ENCODE measurements at regions not wholly inside any gene's neighbourhood (a gene's known extent, or its start where the extent isn't known, plus 50 kb on each side); places are given as distances from the start of the nearest gene placed in this dataset.

DNA sequence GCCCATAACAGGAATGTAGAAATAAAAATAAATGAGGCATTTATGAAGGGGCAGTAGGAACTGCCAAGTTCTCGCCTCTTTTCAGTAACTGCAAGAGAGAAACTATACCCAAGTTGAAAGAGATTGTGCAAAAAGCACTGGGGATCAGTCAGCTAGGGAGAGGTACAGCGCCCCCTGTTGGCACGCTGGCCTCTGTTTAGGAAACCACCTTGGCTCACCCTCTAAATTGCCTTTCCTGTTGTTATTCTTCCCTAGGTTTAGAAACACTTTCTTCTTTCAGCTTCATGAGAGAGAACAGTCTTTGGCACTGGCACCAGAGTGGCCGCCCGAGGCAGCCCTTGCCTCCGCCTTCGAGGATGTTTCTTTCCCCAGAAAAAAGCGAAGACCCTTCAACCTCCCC, 348.5 kb downstream of the MID1IP1 start:
- Mint-ChIP-seq H3K4me1 (peaks cover 28% of the 10 kb centered on the region), H3K4me3 (peak overlapping the region in 1 of 3 experiments; percentile 8), H3K9me3 (peaks cover 3% of the 10 kb centered on the region), H3K27me3 (ENCODE audit: low read depth) (no peaks in the 10 kb centered on the region), H3K36me3 (ENCODE audit: low read depth) (no peaks in the 10 kb centered on the region), H3K27ac (peak overlapping the region; percentile 45 to 70 (median 67))
- TF ChIP-seq, protein P1, sequence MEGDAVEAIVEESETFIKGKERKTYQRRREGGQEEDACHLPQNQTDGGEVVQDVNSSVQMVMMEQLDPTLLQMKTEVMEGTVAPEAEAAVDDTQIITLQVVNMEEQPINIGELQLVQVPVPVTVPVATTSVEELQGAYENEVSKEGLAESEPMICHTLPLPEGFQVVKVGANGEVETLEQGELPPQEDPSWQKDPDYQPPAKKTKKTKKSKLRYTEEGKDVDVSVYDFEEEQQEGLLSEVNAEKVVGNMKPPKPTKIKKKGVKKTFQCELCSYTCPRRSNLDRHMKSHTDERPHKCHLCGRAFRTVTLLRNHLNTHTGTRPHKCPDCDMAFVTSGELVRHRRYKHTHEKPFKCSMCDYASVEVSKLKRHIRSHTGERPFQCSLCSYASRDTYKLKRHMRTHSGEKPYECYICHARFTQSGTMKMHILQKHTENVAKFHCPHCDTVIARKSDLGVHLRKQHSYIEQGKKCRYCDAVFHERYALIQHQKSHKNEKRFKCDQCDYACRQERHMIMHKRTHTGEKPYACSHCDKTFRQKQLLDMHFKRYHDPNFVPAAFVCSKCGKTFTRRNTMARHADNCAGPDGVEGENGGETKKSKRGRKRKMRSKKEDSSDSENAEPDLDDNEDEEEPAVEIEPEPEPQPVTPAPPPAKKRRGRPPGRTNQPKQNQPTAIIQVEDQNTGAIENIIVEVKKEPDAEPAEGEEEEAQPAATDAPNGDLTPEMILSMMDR (IDR thresholded peaks at IDR 0.05; ENCODE audit: unreplicated experiment in 3 of 3), result peak; percentile 67 to 76 (median 71)

DNA sequence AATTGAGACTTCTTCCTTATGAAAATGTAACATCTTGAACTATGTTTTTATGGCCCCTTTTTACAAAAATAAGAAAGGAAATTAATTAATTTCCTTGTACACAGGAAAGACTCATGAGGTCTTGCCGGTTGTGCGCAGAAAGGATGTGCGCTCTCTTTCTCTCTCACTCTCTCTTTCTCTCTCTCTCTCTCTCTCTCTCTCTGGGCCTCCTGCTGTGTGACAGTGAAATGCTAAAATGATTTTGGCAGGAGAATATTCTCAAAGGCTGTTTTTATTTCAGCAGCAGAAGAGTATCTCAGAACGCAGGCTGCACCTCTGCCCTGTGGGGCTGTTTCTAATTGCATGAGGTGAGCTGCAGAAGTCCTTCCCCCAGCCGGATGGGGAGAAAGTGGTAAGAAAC, 349.0 kb downstream of the MID1IP1 start:
- TF ChIP-seq, protein P1 (IDR thresholded peaks at IDR 0.05; ENCODE audit: unreplicated experiment in 3 of 3), result no peak
- Mint-ChIP-seq H3K9me3 (peaks cover 3% of the 10 kb centered on the region), H3K4me3 (peak overlapping the region in 2 of 3 experiments; percentile 8 to 30), H3K36me3 (ENCODE audit: low read depth) (no peaks in the 10 kb centered on the region), H3K27ac (peak overlapping the region; percentile 45 to 70 (median 67)), H3K4me1 (peaks cover 28% of the 10 kb centered on the region), H3K27me3 (ENCODE audit: low read depth) (no peaks in the 10 kb centered on the region)

DNA sequence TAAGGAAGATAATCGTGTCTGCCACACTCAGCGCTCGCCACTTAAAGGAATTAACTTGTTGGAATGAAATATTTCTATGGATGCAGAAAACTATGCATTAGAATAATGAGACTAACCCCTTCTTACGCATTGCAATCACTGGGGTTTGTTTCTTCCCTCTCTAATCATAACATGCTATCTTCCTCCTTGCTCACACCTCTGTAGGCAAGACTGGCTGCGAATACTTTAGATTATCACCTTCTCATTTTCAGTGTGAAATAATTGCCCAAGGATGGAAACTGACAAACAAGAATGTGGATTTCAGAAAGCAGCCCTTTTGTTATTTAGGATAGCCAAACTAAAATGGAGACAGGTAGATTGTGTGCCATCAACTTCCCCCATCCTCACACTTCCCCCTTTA, 349.4 kb downstream of the MID1IP1 start:
- H3K27me3 Mint-ChIP-seq (ENCODE audit: low read depth), result no peaks in the 10 kb centered on the region
- TF ChIP-seq, protein P1 (IDR thresholded peaks at IDR 0.05; ENCODE audit: unreplicated experiment in 3 of 3), result no peak
- H3K9me3 Mint-ChIP-seq, result peaks cover 2% of the 10 kb centered on the region
- peak overlapping the region; percentile 45 to 70 (median 67) for H3K27ac Mint-ChIP-seq
- H3K4me3 Mint-ChIP-seq, result peak overlapping the region in 1 of 3 experiments; percentile 30
- peaks cover 28% of the 10 kb centered on the region for H3K4me1 Mint-ChIP-seq
- no peaks in the 10 kb centered on the region for H3K36me3 Mint-ChIP-seq (ENCODE audit: low read depth)

DNA sequence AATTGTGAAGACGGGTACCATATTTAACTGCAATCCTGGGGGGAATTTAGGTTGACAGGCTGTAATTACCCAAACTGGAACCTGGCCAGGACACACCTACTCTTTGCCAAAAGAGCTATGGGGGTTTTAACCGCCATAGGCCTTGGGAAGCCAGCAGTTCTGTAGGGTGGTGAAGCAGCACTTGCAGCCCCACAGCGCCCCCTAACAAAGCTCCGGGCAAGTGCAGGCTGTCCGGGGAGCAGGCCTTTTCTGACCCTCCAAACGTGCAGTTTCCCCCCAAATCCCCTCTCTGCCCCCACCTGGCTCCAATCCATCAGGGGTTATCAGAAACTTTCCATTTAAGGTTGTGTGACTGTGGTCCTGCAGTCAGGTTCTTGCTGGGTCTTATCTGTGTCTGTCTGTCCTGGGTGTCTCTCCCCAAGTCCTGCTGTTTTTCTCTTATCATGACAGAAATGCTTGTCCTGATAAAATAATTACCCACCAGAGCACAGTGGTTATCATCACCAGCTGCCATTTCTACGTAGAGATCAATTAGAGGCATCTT, 350.9 kb downstream of the MID1IP1 start:
- Mint-ChIP-seq H3K27me3 (ENCODE audit: low read depth) (no peaks in the 10 kb centered on the region), H3K4me3 (no peak overlapping the region)

DNA sequence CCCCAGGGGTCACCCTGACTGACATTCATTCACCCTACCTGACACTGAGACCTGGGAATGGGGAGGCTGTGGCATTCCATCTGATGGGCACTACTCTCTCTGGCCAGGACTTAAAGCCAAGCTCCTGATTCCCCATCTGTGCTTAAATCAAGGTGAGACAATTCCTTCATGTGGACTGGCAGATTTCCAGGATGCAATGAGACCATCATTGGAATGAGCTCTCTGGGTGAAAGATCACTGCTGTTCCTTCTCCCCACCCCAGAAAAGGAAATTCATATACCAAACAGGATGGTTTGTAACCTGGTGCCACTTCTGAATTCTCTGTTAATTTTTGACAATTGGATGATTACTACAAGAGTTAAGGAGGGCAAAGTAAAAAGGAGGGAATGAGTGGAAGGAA, 354.8 kb downstream of the MID1IP1 start:
- Mint-ChIP-seq H3K4me3 (no peak overlapping the region), H3K4me1 (peaks cover 47% of the 10 kb centered on the region), H3K36me3 (ENCODE audit: low read depth) (no peaks in the 10 kb centered on the region), H3K9me3 (no peaks in the 10 kb centered on the region), H3K27me3 (ENCODE audit: low read depth) (no peaks in the 10 kb centered on the region), H3K27ac (peak overlapping the region in 1 of 3 experiments; percentile 34)
- TF ChIP-seq, protein P1 (IDR thresholded peaks at IDR 0.05; ENCODE audit: unreplicated experiment in 3 of 3), result no peak

More for the DNA sequence above, 350.9 kb downstream of the MID1IP1 start:
- Mint-ChIP-seq H3K4me1 (peaks cover 35% of the 10 kb centered on the region), H3K36me3 (ENCODE audit: low read depth) (no peaks in the 10 kb centered on the region), H3K27ac (peak overlapping the region in 2 of 3 experiments; percentile 30 to 55), H3K9me3 (no peaks in the 10 kb centered on the region)
- TF ChIP-seq, protein P1 (IDR thresholded peaks at IDR 0.05; ENCODE audit: unreplicated experiment in 3 of 3), result peak; percentile 41 to 61 (median 49)

DNA sequence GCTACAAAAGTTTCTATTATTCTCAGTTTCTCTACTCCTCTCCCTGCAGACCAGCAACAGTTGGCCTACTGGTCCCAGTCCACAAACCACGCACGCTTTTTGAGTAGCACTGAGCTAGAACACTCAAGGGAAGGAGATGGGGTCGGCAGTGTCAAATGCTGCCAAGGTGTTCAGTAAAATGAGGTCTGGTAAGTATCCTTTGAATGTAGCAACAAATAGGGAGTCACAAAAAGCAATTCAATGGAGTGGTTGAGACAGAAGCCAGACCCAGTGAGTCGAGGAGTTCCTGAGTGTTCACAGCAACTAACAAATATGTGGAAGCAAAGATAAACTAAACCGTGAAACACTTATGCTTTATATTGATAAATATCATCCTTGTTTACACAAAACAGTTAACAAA, 355.7 kb downstream of the MID1IP1 start:
- H3K9me3 Mint-ChIP-seq, result no peaks in the 10 kb centered on the region
- peak overlapping the region in 1 of 3 experiments; percentile 35 for H3K27ac Mint-ChIP-seq
- H3K4me3 Mint-ChIP-seq, result no peak overlapping the region
- peaks cover 3% of the 10 kb centered on the region for H3K27me3 Mint-ChIP-seq (ENCODE audit: low read depth)
- H3K36me3 Mint-ChIP-seq (ENCODE audit: low read depth), result no peaks in the 10 kb centered on the region
- peaks cover 46% of the 10 kb centered on the region for H3K4me1 Mint-ChIP-seq
- TF ChIP-seq, protein P1 (IDR thresholded peaks at IDR 0.05; ENCODE audit: unreplicated experiment in 3 of 3), result no peak

Measured in nephron (organoid).